Hematopoietic multipotent progenitor cell treated with erythropoietin and hydrocortisone succinate and interleukin-3 and kit ligand, for 17 days (in vitro differentiated cells): ENCODE measurements at regions not wholly inside any gene's neighbourhood (a gene's known extent, or its start where the extent isn't known, plus 50 kb on each side); places are given as distances from the start of the nearest gene placed in this dataset.
A peak's percentile ranks its signal among the peaks of the same experiment; 100 is the strongest.
"Not testable (repeated sequence)": the region's sequence is repeated elsewhere in the genome, so short reads cannot be mapped to it uniquely, and the experiment has no call there.

Source experiments
- DNase-seq: peaks from one replicate; pipeline ENCODE4 v3.0.0-alpha.2; 2015; ENCODE audit warnings: low spot score

- no peak for DNase-seq
These were observed 80.3 kb downstream of the ZFP36L2 start for GRCh38 chr2:43146083-43146482.

DNA sequence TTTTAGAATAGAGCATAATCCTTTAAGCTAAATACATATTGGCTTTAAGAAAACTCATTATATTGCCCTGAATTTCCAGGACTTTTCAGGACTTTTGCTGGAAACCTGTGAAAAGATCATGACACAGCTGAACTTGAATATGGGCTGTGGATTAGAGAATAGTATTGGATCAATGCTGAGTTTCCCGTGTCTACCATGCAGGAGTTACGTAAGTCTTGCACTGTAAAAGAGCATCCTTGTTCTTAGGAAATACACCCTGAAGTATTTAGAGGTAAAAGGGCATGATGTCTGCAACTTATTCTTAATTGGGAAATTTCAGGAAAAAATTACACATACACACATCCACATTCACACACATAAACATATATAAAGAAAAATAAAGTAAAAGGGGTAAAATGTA, 82.1 kb downstream of the ZFP36L2 start:
- DNase-seq = no peak

- no peak for DNase-seq
These were observed 82.7 kb downstream of the ZFP36L2 start for GRCh38 chr2:43143756-43144155.

DNA sequence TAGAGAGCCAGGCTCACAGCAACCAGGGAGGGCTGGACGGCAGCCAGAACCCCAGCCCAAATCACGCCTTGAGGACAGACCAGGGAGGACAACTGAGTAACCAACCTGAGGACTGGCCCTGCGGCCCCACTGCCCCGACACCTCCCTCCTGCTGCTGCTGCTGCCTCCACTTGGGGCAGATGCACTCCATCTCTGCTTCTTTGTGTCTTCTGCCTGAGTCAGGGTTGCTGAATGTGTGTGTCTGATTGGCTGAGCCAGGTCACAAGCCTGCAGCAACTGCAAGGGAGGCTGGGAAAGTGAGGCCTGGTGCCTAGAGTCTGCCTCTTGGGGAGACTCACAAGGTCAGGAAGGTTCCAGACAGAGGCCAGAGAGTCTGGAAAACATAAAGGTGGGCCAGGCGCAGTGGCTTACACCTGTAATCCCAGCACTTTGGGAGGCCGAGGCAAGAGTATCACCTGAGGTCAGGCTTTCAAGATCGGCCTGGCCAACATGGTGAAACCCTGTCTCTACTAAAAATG, 83.4 kb downstream of the ZFP36L2 start:
- peak; percentile 78 for DNase-seq

DNA sequence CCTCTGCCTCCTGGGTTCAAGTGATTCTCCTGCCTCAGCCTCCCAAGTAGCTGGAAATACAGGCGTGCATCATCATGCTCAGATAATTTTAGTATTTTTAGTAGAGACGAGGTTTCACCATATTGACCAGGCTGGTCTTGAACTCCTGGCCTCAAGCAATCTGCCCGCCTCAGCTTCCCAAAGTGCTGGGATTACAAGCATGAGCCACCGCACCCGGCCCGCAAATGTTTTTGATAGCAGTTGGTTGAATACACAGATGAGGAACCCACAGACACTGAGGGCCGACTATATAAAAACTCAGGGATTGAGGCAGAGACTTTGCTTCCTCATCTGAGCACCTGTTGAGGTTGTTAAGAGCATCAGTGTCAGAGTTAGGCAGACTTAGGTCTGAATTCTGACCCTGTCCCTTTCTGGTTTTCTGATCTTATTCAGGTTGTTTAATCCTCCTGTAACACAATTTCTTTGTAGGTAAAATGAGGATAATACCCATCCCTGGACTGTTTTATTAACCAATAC, 84.7 kb downstream of the ZFP36L2 start:
- DNase-seq = not testable (repeated sequence)

DNA sequence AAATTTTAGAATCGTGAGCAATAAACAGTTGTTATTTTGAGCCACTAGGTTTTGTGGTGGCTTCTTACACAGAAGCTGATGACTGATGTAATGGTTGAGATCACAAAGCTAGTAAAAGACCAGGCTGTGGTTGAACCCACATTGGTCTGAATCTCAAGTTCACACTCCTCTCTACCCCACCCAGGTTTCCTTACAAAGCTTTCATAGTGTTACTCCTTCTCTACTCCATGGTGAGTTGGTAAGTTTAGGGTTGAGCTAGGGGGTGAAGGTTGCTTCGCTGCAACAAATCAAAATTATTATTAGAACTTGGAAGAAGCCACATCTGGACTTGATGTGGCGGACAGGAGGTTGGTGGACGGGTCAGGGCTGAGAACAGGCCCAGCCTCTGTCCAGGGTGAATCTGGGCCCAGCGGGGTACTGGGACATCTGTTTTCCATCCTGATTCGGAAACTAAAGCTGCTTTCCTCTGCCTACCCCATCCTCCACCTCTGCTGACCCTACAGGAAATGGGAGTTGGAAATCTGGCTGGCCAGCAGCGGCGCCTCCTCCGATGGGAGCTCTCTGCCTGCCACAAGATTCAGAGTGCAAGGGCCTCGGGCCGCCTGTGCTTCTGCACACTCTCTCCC, 86.3 kb downstream of the ZFP36L2 start:
- no peak for DNase-seq

- no peak for DNase-seq
These were observed 86.9 kb downstream of the ZFP36L2 start for GRCh38 chr2:43139501-43139900.

- DNase-seq = no peak
These were observed 88.0 kb downstream of the ZFP36L2 start for GRCh38 chr2:43138441-43138840.

DNA sequence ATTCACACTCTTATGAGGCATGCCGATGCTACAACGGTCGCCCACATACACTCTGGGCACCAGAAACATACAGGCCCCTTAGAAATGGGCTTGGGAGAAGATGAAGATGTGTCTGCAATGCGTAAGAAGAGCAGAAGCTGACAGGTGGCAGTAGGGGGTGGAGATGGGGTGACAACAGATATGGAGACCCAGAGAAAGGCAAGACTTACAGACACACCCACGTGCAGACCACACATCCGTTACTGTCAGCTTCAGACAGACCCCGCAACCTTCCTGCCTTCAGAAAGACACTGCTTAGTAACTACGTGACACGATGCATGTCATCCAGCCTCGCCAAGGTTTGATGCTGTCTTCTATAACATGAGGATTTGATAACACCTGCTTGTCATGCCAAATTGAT, 89.5 kb downstream of the ZFP36L2 start:
- DNase-seq = no peak

- no peak for DNase-seq
These were observed 90.2 kb downstream of the ZFP36L2 start for GRCh38 chr2:43136011-43136799.

DNA sequence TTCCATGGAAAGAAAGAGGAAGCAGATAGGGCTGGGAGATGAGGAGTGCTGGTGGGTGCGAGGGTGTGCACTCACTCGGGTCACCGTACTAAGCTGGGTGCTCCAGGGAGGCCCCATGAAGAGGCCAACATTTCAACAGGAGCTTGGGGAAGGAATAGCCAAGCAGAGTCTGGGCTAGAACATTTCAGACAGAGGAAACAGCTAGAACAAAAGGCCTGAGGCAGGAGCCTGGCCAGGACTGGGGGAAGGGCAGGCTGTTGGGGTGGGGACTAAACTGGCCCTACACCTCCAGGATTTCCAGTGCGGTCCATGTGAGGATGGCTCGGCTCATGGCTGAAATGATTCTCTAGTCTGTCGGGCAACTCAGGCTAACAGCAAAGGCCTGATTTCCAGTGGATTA, 90.8 kb downstream of the ZFP36L2 start:
- DNase-seq = no peak

- no peak for DNase-seq
These were observed 91.9 kb downstream of the ZFP36L2 start for GRCh38 chr2:43134571-43134889.

DNA sequence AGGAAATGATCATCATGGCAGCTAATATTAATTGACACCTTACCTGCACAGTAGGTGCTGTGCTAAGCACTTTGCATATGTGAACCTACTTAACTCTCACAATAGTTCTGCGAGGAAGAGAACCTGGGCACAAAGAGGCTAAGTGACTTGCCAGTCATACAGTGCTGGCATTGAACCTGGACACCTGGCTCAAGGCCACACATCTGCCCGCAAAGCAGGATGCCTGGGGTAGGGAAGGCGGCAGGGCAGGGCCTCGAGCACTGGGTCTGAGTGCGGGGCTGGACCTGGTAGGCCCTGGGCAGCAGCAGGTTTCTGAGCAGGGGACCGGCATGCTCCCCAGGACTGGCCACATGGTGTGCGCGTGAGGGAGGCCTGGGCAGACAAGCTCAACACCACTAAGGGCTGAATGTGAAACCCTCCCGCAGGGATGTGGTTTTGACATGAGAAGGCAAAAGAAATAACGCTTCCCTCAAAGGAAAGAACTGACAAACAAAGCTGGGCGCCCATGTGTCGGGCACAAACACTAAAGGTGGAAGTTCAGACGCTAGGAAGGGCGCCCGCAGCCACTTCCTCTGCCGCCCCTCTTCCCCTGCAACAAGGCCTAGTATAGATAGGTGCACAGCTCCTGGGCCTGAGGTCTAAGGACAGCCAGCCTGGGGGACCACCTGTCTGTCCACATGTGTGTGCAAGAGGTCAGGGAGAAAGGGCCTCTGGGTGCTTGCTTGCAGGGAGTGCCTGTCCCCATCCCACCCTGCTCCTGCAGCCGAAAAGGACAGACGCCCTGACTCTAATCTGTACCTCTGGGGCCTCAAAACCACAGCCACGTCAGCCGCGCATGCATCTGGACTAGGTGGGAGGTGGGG, 92.5 kb downstream of the ZFP36L2 start:
- no peak for DNase-seq

- no peak for DNase-seq
These were observed 93.1 kb downstream of the ZFP36L2 start for GRCh38 chr2:43133336-43133707.

DNA sequence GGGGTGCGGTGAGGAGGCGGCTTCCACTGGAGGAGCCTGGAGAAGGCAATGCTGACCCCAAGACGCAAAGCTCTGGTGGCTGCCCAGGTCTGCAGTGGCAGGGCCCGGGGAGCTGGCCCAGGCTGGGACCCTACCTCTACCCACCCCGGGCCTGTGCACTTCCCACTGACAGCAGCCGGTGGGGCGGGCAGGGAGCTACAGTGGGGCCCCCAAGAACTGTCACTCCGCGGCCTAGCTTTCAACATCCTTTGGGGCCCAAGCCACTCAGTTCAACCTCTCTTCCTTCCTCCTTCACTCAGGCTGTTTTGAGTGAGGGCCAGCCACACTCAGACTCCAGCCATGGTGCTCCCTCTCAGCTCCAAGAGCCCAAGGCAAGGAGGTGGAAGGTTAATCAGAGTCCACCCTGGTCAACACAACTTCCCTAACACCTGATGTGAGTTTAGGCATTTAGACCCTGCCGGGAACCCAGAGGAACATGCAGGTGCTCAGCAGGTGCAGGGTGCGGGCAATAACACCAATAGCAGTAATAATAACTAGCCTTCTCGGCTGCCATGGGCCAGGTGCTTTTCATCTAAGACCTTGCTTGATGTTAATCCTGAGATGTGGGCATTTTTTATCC, 93.6 kb downstream of the ZFP36L2 start:
- no peak for DNase-seq

DNA sequence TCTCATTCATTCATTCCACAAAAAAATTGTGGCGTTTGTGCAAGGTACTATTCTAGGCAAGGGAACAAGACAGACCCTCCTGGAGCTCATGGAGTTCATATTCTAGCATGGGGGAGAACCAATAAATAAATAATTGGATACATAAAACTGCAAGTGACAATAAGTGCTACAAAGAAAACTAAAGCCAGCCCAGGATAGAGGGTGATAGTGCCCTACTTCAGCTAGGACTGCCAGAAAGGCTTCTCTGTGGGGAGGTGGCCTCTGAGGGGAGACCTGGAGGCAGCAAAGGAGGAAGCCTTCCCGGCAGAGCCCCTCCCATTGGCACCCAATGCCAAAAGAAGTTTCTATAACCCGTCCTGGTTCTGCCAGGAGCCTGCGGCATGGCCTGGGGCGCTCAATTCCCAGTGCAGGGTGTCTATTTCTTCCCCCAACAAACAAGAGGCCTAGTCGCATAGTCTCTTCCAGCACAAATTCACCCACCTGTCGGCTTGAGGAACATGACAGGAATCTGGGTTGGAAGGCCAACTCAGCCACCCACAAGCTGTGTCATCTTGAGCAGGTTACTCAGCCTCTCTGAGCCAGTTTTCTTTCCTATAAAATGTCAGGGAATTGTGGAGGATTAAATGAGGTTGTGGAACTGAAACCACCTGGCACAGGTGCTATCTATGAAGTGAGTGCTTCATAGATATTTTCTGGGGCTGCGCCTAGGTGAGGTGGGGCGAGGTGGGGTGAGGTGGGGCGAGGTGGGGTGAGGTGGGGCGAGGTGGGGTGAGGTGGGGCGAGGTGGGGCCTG, 94.3 kb downstream of the ZFP36L2 start:
- DNase-seq = peak; percentile 19

DNA sequence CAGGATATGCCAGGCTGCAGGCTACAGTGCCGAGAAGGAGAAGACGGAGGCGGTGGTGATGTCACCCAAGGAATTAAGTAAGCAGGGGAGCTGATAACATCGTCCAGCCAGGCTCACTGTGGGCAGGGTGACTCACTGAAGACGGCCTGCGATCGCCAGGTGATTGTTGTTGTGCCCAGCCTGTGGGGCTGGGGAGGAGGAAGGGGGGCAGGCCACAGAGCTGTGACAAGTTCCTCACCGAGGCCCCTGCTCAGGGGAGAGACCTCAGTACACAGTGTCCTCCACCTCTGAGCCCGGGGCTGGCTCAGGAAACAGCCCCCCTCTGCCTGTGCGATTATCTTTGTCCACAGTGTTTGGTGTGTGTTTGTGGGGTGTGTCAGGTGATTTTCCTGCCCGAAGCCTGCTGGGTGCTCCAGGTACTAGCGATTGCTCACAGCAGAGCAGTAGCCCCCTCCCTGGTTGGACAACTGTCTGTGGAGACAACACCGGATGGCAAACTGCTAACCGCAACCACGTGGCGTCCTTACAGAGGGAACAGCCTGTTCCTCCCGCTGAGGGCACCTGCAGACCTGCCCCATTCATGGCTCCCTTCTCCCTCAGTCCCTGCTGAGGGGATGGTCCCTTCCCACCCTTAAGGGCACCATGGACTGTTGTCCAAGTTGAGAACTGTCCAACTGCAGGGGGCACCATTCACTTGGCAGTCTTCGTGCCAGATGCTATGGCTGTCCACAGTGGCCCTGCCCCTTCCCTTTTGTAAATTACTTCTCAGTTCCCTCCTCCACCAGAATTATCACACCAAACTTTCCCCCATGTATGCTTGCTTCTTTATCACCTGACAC, 95.1 kb downstream of the ZFP36L2 start:
- DNase-seq = peak; percentile 84

DNA sequence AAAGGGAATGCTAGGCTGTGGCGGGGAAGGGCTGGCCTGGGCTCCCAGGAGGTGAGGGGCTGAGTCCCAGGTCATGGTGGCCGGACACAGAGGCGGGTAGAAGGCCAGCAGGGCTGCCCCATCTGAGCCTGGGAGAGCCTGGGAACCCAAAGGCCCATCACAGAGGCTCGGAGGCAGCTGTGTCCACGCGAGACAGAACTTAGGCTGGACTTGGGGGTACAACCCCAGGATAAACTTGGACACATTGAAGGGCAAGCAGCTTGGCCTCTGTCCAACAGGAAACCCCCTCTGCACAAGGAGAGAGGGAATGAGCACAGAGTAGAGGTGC, 95.9 kb downstream of the ZFP36L2 start:
- no peak for DNase-seq

- no peak for DNase-seq
These were observed 96.5 kb downstream of the ZFP36L2 start for GRCh38 chr2:43129676-43130547.

- DNase-seq = no peak
These were observed 97.8 kb downstream of the ZFP36L2 start for GRCh38 chr2:43128559-43128955.
